ENCODE measurements at regions not wholly inside any gene's neighbourhood (a gene's known extent, or its start where the extent isn't known, plus 50 kb on each side); places are given as distances from the start of the nearest gene placed in this dataset.

DNA sequence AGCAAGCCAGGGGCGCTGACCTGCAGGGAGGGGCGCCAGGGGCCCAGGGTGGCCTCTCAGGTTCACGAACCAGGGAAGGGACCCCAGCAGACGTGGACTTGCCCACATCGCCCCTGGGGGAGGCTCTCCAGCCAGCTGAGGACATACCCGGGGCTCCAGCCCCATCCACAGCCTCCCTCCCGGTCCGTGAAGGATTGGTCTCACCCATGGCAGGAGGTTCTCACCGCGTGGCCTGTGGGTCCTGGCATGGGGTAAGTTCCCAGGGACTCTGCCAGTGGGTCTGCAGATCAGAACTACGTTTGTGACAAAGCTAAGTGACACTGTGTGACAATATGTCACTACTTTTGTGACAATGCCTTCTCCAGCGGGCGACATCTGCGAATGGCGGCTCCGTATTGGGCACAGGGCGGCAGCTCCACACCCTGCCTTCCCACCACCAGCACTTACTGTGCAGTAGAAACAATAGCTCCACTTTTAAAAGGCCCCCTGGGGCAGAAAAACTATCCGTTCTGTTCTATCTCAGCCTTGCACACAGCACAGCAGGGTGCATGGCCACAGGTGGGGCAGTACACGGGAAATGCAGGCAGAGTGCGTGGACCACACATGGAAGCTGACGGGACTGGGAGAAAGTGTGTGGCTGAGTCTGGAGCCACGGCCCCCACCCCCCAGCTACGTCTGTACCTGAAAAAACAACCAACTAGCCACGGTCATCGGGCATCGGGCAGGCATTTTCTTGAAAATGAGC is 65.2 kb upstream of the CTDP1 start:
- WGBS (ENCODE audit: insufficient coverage): 87% methylated on average over 20 of the region's 26 CpGs
- no peak for TF ChIP-seq EZH2 (IDR thresholded peaks at IDR 0.05; ENCODE audit: borderline replicate concordance, insufficient read depth, low read depth, low read length, poor library complexity, severe bottlenecking)
- TF ChIP-seq, protein P1, sequence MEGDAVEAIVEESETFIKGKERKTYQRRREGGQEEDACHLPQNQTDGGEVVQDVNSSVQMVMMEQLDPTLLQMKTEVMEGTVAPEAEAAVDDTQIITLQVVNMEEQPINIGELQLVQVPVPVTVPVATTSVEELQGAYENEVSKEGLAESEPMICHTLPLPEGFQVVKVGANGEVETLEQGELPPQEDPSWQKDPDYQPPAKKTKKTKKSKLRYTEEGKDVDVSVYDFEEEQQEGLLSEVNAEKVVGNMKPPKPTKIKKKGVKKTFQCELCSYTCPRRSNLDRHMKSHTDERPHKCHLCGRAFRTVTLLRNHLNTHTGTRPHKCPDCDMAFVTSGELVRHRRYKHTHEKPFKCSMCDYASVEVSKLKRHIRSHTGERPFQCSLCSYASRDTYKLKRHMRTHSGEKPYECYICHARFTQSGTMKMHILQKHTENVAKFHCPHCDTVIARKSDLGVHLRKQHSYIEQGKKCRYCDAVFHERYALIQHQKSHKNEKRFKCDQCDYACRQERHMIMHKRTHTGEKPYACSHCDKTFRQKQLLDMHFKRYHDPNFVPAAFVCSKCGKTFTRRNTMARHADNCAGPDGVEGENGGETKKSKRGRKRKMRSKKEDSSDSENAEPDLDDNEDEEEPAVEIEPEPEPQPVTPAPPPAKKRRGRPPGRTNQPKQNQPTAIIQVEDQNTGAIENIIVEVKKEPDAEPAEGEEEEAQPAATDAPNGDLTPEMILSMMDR (IDR thresholded peaks at IDR 0.05): no peak
- peaks cover 0 to 5% (median 2%) of the 10 kb centered on the region in 4 experiments for H3K27me3 ChIP-seq (replicated peaks in 1 of 4; ENCODE audit: control extremely low read depth in 1 of 4, control insufficient read depth in 3 of 4, insufficient read depth in 4 of 4, low read length in 3 of 4)
- H3K4me3 ChIP-seq (ENCODE audit: control extremely low read depth in 1 of 5, extremely low read depth in 1 of 5, insufficient read depth in 1 of 5, low read depth in 2 of 5, low read length in 4 of 5): no peak overlapping the region
- POLR2A ChIA-PET: no interaction called here
- Mint-ChIP-seq H3K27ac (no peak overlapping the region), H3K27me3 (peaks cover 3% of the 10 kb centered on the region), H3K4me1 (no peaks in the 10 kb centered on the region), H3K4me3 (no peak overlapping the region), H3K9me3 (ENCODE audit: insufficient read depth) (no peaks in the 10 kb centered on the region)
- CTCF ChIA-PET: interaction anchor here (0.5 to 1.2 kb wide), 2 partner anchors 29 to 324 kb away, joined by 3 read pairs; no protein-coding TSS in a partner anchor
- no peaks in the 10 kb centered on the region for H3K36me3 ChIP-seq (replicated peaks in 1 of 2; ENCODE audit: control extremely low read depth in 1 of 2, control insufficient read depth in 1 of 2, extremely low read depth in 1 of 2, insufficient read depth in 2 of 2, low read length in 1 of 2)
- no peak overlapping the region for H3K9ac ChIP-seq (ENCODE audit: low read length)
- H4K20me1 ChIP-seq (ENCODE audit: control insufficient read depth, insufficient read depth, low read length, poor library complexity, severe bottlenecking): no peaks in the 10 kb centered on the region
- DNase-seq (no peak), ATAC-seq (ENCODE audit: low read depth) (no peak)
- peaks cover 3 to 5% of the 10 kb centered on the region in 2 donors for H3K4me1 ChIP-seq (ENCODE audit: control insufficient read depth in 2 of 2, insufficient read depth in 2 of 2, low read length in 2 of 2)
- H3K27ac ChIP-seq (ENCODE audit: low read length in 2 of 2): no peak overlapping the region
- intact Hi-C loops (cut with micrococcal nuclease): no loop called here
- no peaks in the 10 kb centered on the region for H3K79me2 ChIP-seq (ENCODE audit: control insufficient read depth, insufficient read depth, low read length)
- peaks cover 0 to 12% (median 0%) of the 10 kb centered on the region in 3 donors for H3K9me3 ChIP-seq (ENCODE audit: control extremely low read depth in 1 of 3, control insufficient read depth in 2 of 3, insufficient read depth in 1 of 3, low read length in 2 of 3)
- no peak overlapping the region for H3K4me2 ChIP-seq (replicated peaks; ENCODE audit: low read depth, low read length, poor library complexity, severe bottlenecking)
- no peak overlapping the region for H2AFZ ChIP-seq (ENCODE audit: insufficient read depth, low read depth, low read length, poor library complexity, severe bottlenecking)

DNA sequence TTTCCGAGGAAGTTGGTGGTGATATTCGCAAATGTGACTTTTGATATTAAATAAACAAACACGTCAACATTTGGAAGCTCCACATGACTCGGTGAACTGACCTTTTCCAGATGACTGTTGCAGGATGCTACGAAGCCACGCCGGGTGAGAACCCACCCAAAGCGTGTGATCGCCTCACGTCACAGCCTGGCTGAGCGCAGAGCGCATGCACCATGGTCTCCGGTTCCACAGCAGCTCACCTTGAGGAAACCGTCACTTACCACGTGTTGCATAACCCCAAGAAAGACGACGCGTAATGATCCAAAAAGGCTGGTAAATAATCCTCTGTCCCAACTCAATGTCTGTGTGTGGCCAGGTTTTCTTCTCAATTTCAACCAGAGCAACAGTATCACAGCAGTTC is 64.5 kb upstream of the CTDP1 start:
- Mint-ChIP-seq H3K4me1 (no peaks in the 10 kb centered on the region), H3K27me3 (peaks cover 3% of the 10 kb centered on the region), H3K4me3 (no peak overlapping the region), H3K27ac (no peak overlapping the region), H3K9me3 (ENCODE audit: insufficient read depth) (no peaks in the 10 kb centered on the region)
- Histone ChIP-seq H2AFZ (ENCODE audit: insufficient read depth, low read depth, low read length, poor library complexity, severe bottlenecking) (no peak overlapping the region), H3K4me3 (ENCODE audit: control extremely low read depth in 1 of 5, extremely low read depth in 1 of 5, insufficient read depth in 1 of 5, low read depth in 2 of 5, low read length in 4 of 5) (no peak overlapping the region), H3K27me3 (replicated peaks in 1 of 4; ENCODE audit: control extremely low read depth in 1 of 4, control insufficient read depth in 3 of 4, insufficient read depth in 4 of 4, low read length in 3 of 4) (peaks cover 0 to 4% (median 2%) of the 10 kb centered on the region in 4 experiments), H3K79me2 (ENCODE audit: control insufficient read depth, insufficient read depth, low read length) (no peaks in the 10 kb centered on the region), H3K4me1 (ENCODE audit: control insufficient read depth in 2 of 2, insufficient read depth in 2 of 2, low read length in 2 of 2) (peaks cover 3 to 5% of the 10 kb centered on the region in 2 donors), H4K20me1 (ENCODE audit: control insufficient read depth, insufficient read depth, low read length, poor library complexity, severe bottlenecking) (no peaks in the 10 kb centered on the region), H3K9ac (ENCODE audit: low read length) (no peak overlapping the region), H3K4me2 (replicated peaks; ENCODE audit: low read depth, low read length, poor library complexity, severe bottlenecking) (no peak overlapping the region), H3K27ac (ENCODE audit: low read length in 2 of 2) (no peak overlapping the region), H3K9me3 (ENCODE audit: control extremely low read depth in 1 of 3, control insufficient read depth in 2 of 3, insufficient read depth in 1 of 3, low read length in 2 of 3) (peaks cover 0 to 12% (median 0%) of the 10 kb centered on the region in 3 donors), H3K36me3 (replicated peaks in 1 of 2; ENCODE audit: control extremely low read depth in 1 of 2, control insufficient read depth in 1 of 2, extremely low read depth in 1 of 2, insufficient read depth in 2 of 2, low read length in 1 of 2) (no peaks in the 10 kb centered on the region)
- intact Hi-C loops (cut with micrococcal nuclease): no loop called here
- TF ChIP-seq, protein P1 (IDR thresholded peaks at IDR 0.05): no peak
- TF ChIP-seq EZH2 (IDR thresholded peaks at IDR 0.05; ENCODE audit: borderline replicate concordance, insufficient read depth, low read depth, low read length, poor library complexity, severe bottlenecking): no peak
- DNase-seq: no peak
- CTCF ChIA-PET: interaction anchor here (0.5 to 1.6 kb wide), 3 partner anchors 28 to 324 kb away, joined by 3 to 6 read pairs (median 3); no protein-coding TSS in a partner anchor
- POLR2A ChIA-PET: no interaction called here
- WGBS (ENCODE audit: insufficient coverage): 93% methylated on average over 18 of the region's 18 CpGs
- no peak for ATAC-seq (ENCODE audit: low read depth)

Measured in B cell (primary cell).